ENCODE measurements at regions not wholly inside any gene's neighbourhood (a gene's known extent, or its start where the extent isn't known, plus 50 kb on each side); places are given as distances from the start of the nearest gene placed in this dataset.

DNA sequence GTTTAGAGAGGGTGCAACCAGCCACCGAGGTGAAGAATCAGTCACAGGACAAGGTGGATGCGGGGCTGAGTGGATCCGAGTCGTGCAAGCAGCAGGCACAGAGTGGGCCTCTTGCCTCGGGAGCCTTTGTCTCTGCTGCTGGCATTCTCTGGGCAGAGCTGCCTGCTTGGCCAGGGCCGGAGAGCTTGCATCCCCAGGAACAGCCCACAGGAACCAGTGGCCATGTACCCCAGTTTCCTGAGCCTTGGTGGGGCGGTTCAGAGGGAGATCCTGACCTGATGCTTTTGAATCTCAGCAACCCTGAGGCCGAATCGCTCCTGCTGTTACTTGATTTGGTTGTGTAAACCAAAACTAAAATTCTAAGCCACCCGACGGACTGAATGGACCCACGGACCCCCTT, 50.1 kb upstream of the EIF5 start:
- no peak overlapping the region for H3K9ac ChIP-seq (replicated peaks in 1 of 4; ENCODE audit: extremely low read depth in 1 of 4, low read depth in 3 of 4, low read length in 3 of 4)
- 90% methylated on average over 12 of the region's 12 CpGs; no CpG with 5 or more reads in 1 of the 2 experiments for WGBS, 2 experiments (ENCODE audit: extremely low coverage in 1 of 2, insufficient coverage in 1 of 2, insufficient read length in 1 of 2, insufficient replicate concordance in 2 of 2, low coverage in 1 of 2, low lambda C conversion rate in 2 of 2, missing lambda C conversion rate in 1 of 2)
- peaks cover 5 to 28% (median 16%) of the 10 kb centered on the region in 4 experiments for H3K4me1 ChIP-seq (replicated peaks in 1 of 4; ENCODE audit: control insufficient read depth in 3 of 4, insufficient read depth in 4 of 4, low read length in 3 of 4)
- H3K18ac ChIP-seq (ENCODE audit: extremely low read depth, low read length) = peak overlapping the region; percentile 56; the same call in 1 of the 2 replicates
- no peak overlapping the region for H3K14ac ChIP-seq (ENCODE audit: insufficient read length)
- H3K23me2 ChIP-seq (ENCODE audit: low read depth, low read length) = peaks cover 5% of the 10 kb centered on the region; the same call in 1 of the 2 replicates
- no peak overlapping the region for H4K5ac ChIP-seq (ENCODE audit: insufficient read length, low read depth, low read length)
- peak overlapping the region; percentile 57; the same call in 1 of the 2 replicates for H2AK5ac ChIP-seq (ENCODE audit: low read depth, low read length)
- TF ChIP-seq KDM1A (IDR thresholded peaks at IDR 0.05; ENCODE audit: borderline replicate concordance, low read length) = no peak
- no peak for TF ChIP-seq POU5F1 (IDR thresholded peaks at IDR 0.05; ENCODE audit: low read depth, low read length)
- TF ChIP-seq ASH2L (IDR thresholded peaks at IDR 0.05; ENCODE audit: low read length) = no peak
- TF ChIP-seq SP4 (IDR thresholded peaks at IDR 0.05; ENCODE audit: low read length) = no peak
- TF ChIP-seq SUZ12 (IDR thresholded peaks at IDR 0.05; ENCODE audit: low read length) = no peak
- no peak for TF ChIP-seq CBX8 (IDR thresholded peaks at IDR 0.05; ENCODE audit: borderline replicate concordance, low read depth, low read length)
- TF ChIP-seq BRCA1 (IDR thresholded peaks at IDR 0.05; ENCODE audit: low read depth, low read length) = no peak
- DNase-seq (ENCODE audit: low read depth in 1 of 2, low spot score in 2 of 2) = no peak
- H3K27ac ChIP-seq (ENCODE audit: low read depth, low read length) = no peak overlapping the region
- no peak overlapping the region for H2BK120ac ChIP-seq (replicated peaks; ENCODE audit: low read depth, low read length)
- no peak overlapping the region for H4K91ac ChIP-seq (replicated peaks; ENCODE audit: insufficient read length, low read length)
- peaks cover 0 to 11% (median 5%) of the 10 kb centered on the region in 4 experiments; a peak in 5 of 7 replicates for H3K27me3 ChIP-seq (replicated peaks in 1 of 4; ENCODE audit: control insufficient read depth in 3 of 4, extremely low read depth in 1 of 4, insufficient read depth in 3 of 4, low read length in 3 of 4)
- no peaks in the 10 kb centered on the region for H3K79me2 ChIP-seq (ENCODE audit: control insufficient read depth in 1 of 2, insufficient read depth in 2 of 2, low read length in 2 of 2)
- POLR2A ChIA-PET (ENCODE audit: partially characterized antibody) = interaction anchor here (0.7 kb wide), 1 partner anchor 17 kb away, joined by 3 read pairs; no protein-coding TSS in a partner anchor
- H4K20me1 ChIP-seq (replicated peaks in 1 of 2; ENCODE audit: control insufficient read depth in 1 of 2, insufficient read depth in 2 of 2, low read length in 2 of 2) = no peaks in the 10 kb centered on the region
- H3K9me3 ChIP-seq (ENCODE audit: insufficient read depth in 2 of 2, low read depth in 1 of 2, low read length in 1 of 2) = peaks cover 3% of the 10 kb centered on the region in 2 experiments; a peak in 1 of 4 replicates
- H3K79me1 ChIP-seq (ENCODE audit: low read depth, low read length) = no peaks in the 10 kb centered on the region
- H2BK5ac ChIP-seq (ENCODE audit: low read depth, low read length) = peak overlapping the region; percentile 72; the same call in 1 of the 2 replicates
- no peak overlapping the region for H3K4me3 ChIP-seq (ENCODE audit: extremely low read depth in 1 of 4, insufficient read depth in 2 of 4, low read depth in 3 of 4, low read length in 4 of 4)
- no peak overlapping the region for H4K8ac ChIP-seq (ENCODE audit: extremely low read depth, insufficient read depth, low read length)
- CTCF ChIA-PET (ENCODE audit: partially characterized antibody) = interaction anchor here (1.2 to 1.5 kb wide), 4 partner anchors 142 to 205 kb away, joined by 3 to 4 read pairs (median 4); no protein-coding TSS in a partner anchor
- H3K23ac ChIP-seq (ENCODE audit: insufficient read length) = no peak overlapping the region
- H2BK12ac ChIP-seq (ENCODE audit: low read depth, low read length) = peak overlapping the region; percentile 96; the same call in 1 of the 2 replicates
- no peak for FAIRE-seq
- H2AFZ ChIP-seq (ENCODE audit: low read length) = no peak overlapping the region
- no peak overlapping the region for H3K4ac ChIP-seq (replicated peaks; ENCODE audit: insufficient read length, low read depth, low read length)
- peak overlapping the region; percentile 9 to 36; a peak in 1 of 4 replicates for H3K4me2 ChIP-seq (ENCODE audit: insufficient read depth in 1 of 2, low read depth in 2 of 2, low read length in 2 of 2)
- H2BK15ac ChIP-seq (ENCODE audit: low read length) = no peak overlapping the region
- H3K56ac ChIP-seq (replicated peaks; ENCODE audit: insufficient read length, low read depth, low read length) = no peak overlapping the region
- no peaks in the 10 kb centered on the region for H3K36me3 ChIP-seq (ENCODE audit: control insufficient read depth in 2 of 4, insufficient read depth in 4 of 4, low read length in 3 of 4)
- peak overlapping the region; percentile 81 for H2BK20ac ChIP-seq (ENCODE audit: low read length)
